ENCODE measurements at regions not wholly inside any gene's neighbourhood (a gene's known extent, or its start where the extent isn't known, plus 50 kb on each side); places are given as distances from the start of the nearest gene placed in this dataset.

- TF ChIP-seq REST (IDR thresholded peaks at IDR 0.05; ENCODE audit: unreplicated experiment) (no peak), ZNF331 (CRISPR knock-in tag; IDR thresholded peaks at IDR 0.05; ENCODE audit: low read depth) (no peak)
Observed at GRCh38 chr7:137147338-137147720, 196.2 kb downstream of the PTN start (continued).

GRCh38 chr7:137146552-137147337 is 196.8 kb downstream of the PTN start:
- no peaks in the 10 kb centered on the region for H3K27me3 ChIP-seq (ENCODE audit: insufficient read depth)
- H4K20me1 ChIP-seq (replicated peaks; ENCODE audit: insufficient read depth) = no peaks in the 10 kb centered on the region
- Mint-ChIP-seq H3K4me1 (peaks cover 8% of the 10 kb centered on the region; the same call in 2 of the 3 replicates), H3K9me3 (no peaks in the 10 kb centered on the region), H3K4me3 (no peak overlapping the region), H3K27me3 (ENCODE audit: insufficient read depth, low read depth, poor library complexity) (peaks cover 1% of the 10 kb centered on the region), H3K36me3 (ENCODE audit: low read depth) (no peaks in the 10 kb centered on the region), H3K27ac (no peak overlapping the region)
- no peaks in the 10 kb centered on the region for H3K79me2 ChIP-seq (replicated peaks; ENCODE audit: insufficient read depth)
- no peak for ATAC-seq
- H3K4me1 ChIP-seq (ENCODE audit: insufficient read depth) = peaks cover 3% of the 10 kb centered on the region; the same call in 1 of the 2 replicates
- no peak overlapping the region for H3K27ac ChIP-seq (ENCODE audit: low read depth)
- H3K36me3 ChIP-seq (ENCODE audit: insufficient read depth) = no peaks in the 10 kb centered on the region
- no peak for DNase-seq (ENCODE audit: low spot score)
- no peaks in the 10 kb centered on the region for H3K9me2 ChIP-seq (ENCODE audit: insufficient read depth)
- H3K4me3 ChIP-seq = no peak overlapping the region
- H3F3A ChIP-seq (replicated peaks; ENCODE audit: low read depth) = no peaks in the 10 kb centered on the region
- H2AFZ ChIP-seq = no peak overlapping the region
- no peak overlapping the region for H3K4me2 ChIP-seq
- TF ChIP-seq NANOG (IDR thresholded peaks at IDR 0.05; ENCODE audit: borderline replicate concordance) = no peak
- no peak for TF ChIP-seq POLR2AphosphoS5 (IDR thresholded peaks at IDR 0.05; ENCODE audit: low read depth)
- no peak for TF ChIP-seq JUNB (IDR thresholded peaks at IDR 0.05; ENCODE audit: unreplicated experiment)
- no peak for TF ChIP-seq STAT1 (IDR thresholded peaks at IDR 0.05; ENCODE audit: unreplicated experiment)
- no peak for TF ChIP-seq EZH2 (IDR thresholded peaks at IDR 0.05; ENCODE audit: low read depth, unreplicated experiment)
- no peak for TF ChIP-seq REST (IDR thresholded peaks at IDR 0.05; ENCODE audit: unreplicated experiment)
- TF ChIP-seq ZNF331 (CRISPR knock-in tag; IDR thresholded peaks at IDR 0.05; ENCODE audit: low read depth) = no peak
- TF ChIP-seq CREB1 (CRISPR knock-in tag; IDR thresholded peaks at IDR 0.05; ENCODE audit: low read depth) = no peak
- TF ChIP-seq ZNF462 (CRISPR knock-in tag; IDR thresholded peaks at IDR 0.05) = no peak
